ENCODE measurements at regions not wholly inside any gene's neighbourhood (a gene's known extent, or its start where the extent isn't known, plus 50 kb on each side); places are given as distances from the start of the nearest gene placed in this dataset.

DNA sequence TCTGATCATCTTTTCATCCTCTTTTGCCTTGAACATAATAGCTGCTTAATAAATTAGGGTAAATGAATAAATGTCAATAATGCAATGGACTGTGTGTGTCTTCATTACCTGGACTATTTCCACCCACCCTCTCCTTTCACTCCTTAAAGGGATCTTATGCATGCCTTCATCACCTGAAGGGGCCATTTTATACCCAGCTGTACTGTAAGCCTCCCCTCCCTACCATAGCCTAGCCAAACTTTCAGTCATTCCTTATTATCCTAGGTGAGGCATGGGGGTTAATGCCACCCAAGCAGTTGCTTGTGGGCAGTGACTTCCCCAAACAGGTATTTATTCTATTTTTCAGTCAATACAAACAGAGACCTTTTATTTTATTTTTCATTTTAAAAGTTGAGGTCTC is 127.8 kb upstream of the PARP11 start:
- Histone ChIP-seq H3K36me3 (ENCODE audit: control insufficient read depth in 2 of 2, insufficient read depth in 1 of 2, low read length in 2 of 2) (no peaks in the 10 kb centered on the region), H3K9me3 (ENCODE audit: control insufficient read depth, insufficient read depth, low read depth, low read length) (no peaks in the 10 kb centered on the region), H3K27ac (ENCODE audit: extremely low read depth, low read depth, low read length) (no peak overlapping the region), H3K4me1 (ENCODE audit: control insufficient read depth, insufficient read depth, low read length) (no peaks in the 10 kb centered on the region), H3K4me3 (ENCODE audit: low read depth, low read length) (no peak overlapping the region)
- POLR2A ChIA-PET = no interaction called here
- CTCF ChIA-PET = interaction anchor here (0.5 to 11.6 kb wide), 5 partner anchors 37 to 278 kb away, joined by 3 to 194 read pairs (median 3); no protein-coding TSS in a partner anchor
- TF ChIP-seq, protein P1, sequence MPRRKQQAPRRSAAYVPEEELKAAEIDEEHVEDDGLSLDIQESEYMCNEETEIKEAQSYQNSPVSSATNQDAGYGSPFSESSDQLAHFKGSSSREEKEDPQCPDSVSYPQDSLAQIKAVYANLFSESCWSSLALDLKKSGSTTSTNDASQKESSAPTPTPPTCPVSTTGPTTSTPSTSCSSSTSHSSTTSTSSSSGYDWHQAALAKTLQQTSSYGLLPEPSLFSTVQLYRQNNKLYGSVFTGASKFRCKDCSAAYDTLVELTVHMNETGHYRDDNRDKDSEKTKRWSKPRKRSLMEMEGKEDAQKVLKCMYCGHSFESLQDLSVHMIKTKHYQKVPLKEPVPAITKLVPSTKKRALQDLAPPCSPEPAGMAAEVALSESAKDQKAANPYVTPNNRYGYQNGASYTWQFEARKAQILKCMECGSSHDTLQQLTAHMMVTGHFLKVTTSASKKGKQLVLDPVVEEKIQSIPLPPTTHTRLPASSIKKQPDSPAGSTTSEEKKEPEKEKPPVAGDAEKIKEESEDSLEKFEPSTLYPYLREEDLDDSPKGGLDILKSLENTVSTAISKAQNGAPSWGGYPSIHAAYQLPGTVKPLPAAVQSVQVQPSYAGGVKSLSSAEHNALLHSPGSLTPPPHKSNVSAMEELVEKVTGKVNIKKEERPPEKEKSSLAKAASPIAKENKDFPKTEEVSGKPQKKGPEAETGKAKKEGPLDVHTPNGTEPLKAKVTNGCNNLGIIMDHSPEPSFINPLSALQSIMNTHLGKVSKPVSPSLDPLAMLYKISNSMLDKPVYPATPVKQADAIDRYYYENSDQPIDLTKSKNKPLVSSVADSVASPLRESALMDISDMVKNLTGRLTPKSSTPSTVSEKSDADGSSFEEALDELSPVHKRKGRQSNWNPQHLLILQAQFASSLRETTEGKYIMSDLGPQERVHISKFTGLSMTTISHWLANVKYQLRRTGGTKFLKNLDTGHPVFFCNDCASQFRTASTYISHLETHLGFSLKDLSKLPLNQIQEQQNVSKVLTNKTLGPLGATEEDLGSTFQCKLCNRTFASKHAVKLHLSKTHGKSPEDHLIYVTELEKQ (tag by site-specific recombination; IDR thresholded peaks at IDR 0.05; ENCODE audit: borderline replicate concordance) = no peak
- no peak for TF ChIP-seq BCL11A (tag by site-specific recombination; IDR thresholded peaks at IDR 0.05; ENCODE audit: low read depth)
- TF ChIP-seq, protein P2, sequence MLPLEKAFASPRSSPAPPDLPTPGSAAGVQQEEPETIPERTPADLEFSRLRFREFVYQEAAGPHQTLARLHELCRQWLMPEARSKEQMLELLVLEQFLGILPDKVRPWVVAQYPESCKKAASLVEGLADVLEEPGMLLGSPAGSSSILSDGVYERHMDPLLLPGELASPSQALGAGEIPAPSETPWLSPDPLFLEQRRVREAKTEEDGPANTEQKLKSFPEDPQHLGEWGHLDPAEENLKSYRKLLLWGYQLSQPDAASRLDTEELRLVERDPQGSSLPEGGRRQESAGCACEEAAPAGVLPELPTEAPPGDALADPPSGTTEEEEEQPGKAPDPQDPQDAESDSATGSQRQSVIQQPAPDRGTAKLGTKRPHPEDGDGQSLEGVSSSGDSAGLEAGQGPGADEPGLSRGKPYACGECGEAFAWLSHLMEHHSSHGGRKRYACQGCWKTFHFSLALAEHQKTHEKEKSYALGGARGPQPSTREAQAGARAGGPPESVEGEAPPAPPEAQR (tag by site-specific recombination; IDR thresholded peaks at IDR 0.05) = no peak
- no peak for TF ChIP-seq ZNF341 (tag by site-specific recombination; IDR thresholded peaks at IDR 0.05; ENCODE audit: low read depth)

GRCh38 chr12:3999904-4000303 is 126.7 kb upstream of the PARP11 start:
- ChIA-PET POLR2A (no interaction called here), CTCF (interaction anchor here (0.6 to 11.6 kb wide), 5 partner anchors 38 to 277 kb away, joined by 3 to 194 read pairs (median 7); no protein-coding TSS in a partner anchor)
- H3K9me3 ChIP-seq (ENCODE audit: control insufficient read depth, insufficient read depth, low read depth, low read length) = no peaks in the 10 kb centered on the region
- H3K4me3 ChIP-seq (ENCODE audit: low read depth, low read length) = no peak overlapping the region
- no peaks in the 10 kb centered on the region for H3K4me1 ChIP-seq (ENCODE audit: control insufficient read depth, insufficient read depth, low read length)
- no peak overlapping the region for H3K27ac ChIP-seq (ENCODE audit: extremely low read depth, low read depth, low read length)
- TF ChIP-seq ZNF658 (tag by site-specific recombination; IDR thresholded peaks at IDR 0.05) (no peak), OSR2 (tag by site-specific recombination; IDR thresholded peaks at IDR 0.05) (no peak), OVOL3 (tag by site-specific recombination; IDR thresholded peaks at IDR 0.05) (no peak), MZF1 (tag by site-specific recombination; IDR thresholded peaks at IDR 0.05; ENCODE audit: borderline replicate concordance) (no peak), ZNF146 (tag by site-specific recombination; IDR thresholded peaks at IDR 0.05) (no peak), SP3 (tag by site-specific recombination; IDR thresholded peaks at IDR 0.05) (no peak), IKZF3 (tag by site-specific recombination; IDR thresholded peaks at IDR 0.05) (no peak), ZNF341 (tag by site-specific recombination; IDR thresholded peaks at IDR 0.05; ENCODE audit: low read depth) (no peak), ZBTB44 (tag by site-specific recombination; IDR thresholded peaks at IDR 0.05) (no peak), ZNF335 (tag by site-specific recombination; conservative IDR thresholded peaks at IDR 0.05) (no peak), ZNF311 (tag by site-specific recombination; IDR thresholded peaks at IDR 0.05; ENCODE audit: borderline replicate concordance) (no peak), ZNF600 (tag by site-specific recombination; IDR thresholded peaks at IDR 0.05) (no peak), ZNF521 (tag by site-specific recombination; IDR thresholded peaks at IDR 0.05) (no peak), KLF10 (tag by site-specific recombination; IDR thresholded peaks at IDR 0.05) (no peak), ZNF530 (tag by site-specific recombination; IDR thresholded peaks at IDR 0.05; ENCODE audit: low read depth) (no peak), ZNF621 (tag by site-specific recombination; IDR thresholded peaks at IDR 0.05) (no peak)
- TF ChIP-seq, protein P3, sequence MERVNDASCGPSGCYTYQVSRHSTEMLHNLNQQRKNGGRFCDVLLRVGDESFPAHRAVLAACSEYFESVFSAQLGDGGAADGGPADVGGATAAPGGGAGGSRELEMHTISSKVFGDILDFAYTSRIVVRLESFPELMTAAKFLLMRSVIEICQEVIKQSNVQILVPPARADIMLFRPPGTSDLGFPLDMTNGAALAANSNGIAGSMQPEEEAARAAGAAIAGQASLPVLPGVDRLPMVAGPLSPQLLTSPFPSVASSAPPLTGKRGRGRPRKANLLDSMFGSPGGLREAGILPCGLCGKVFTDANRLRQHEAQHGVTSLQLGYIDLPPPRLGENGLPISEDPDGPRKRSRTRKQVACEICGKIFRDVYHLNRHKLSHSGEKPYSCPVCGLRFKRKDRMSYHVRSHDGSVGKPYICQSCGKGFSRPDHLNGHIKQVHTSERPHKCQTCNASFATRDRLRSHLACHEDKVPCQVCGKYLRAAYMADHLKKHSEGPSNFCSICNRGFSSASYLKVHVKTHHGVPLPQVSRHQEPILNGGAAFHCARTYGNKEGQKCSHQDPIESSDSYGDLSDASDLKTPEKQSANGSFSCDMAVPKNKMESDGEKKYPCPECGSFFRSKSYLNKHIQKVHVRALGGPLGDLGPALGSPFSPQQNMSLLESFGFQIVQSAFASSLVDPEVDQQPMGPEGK (tag by site-specific recombination; IDR thresholded peaks at IDR 0.05) = no peak
- TF ChIP-seq, protein P4, sequence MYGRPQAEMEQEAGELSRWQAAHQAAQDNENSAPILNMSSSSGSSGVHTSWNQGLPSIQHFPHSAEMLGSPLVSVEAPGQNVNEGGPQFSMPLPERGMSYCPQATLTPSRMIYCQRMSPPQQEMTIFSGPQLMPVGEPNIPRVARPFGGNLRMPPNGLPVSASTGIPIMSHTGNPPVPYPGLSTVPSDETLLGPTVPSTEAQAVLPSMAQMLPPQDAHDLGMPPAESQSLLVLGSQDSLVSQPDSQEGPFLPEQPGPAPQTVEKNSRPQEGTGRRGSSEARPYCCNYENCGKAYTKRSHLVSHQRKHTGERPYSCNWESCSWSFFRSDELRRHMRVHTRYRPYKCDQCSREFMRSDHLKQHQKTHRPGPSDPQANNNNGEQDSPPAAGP (tag by site-specific recombination; IDR thresholded peaks at IDR 0.05) = no peak
- TF ChIP-seq, protein P5, sequence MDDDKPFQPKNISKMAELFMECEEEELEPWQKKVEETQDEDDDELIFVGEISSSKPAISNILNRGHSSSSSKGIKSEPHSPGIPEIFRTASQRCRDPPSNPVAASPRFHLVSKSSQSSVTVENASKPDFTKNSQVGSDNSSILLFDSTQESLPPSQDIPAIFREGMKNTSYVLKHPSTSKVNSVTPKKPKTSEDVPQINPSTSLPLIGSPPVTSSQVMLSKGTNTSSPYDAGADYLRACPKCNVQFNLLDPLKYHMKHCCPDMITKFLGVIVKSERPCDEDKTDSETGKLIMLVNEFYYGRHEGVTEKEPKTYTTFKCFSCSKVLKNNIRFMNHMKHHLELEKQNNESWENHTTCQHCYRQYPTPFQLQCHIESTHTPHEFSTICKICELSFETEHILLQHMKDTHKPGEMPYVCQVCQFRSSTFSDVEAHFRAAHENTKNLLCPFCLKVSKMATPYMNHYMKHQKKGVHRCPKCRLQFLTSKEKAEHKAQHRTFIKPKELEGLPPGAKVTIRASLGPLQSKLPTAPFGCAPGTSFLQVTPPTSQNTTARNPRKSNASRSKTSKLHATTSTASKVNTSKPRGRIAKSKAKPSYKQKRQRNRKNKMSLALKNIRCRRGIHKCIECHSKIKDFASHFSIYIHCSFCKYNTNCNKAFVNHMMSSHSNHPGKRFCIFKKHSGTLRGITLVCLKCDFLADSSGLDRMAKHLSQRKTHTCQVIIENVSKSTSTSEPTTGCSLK (tag by site-specific recombination; IDR thresholded peaks at IDR 0.05) = no peak
- no peaks in the 10 kb centered on the region for H3K36me3 ChIP-seq (ENCODE audit: control insufficient read depth in 2 of 2, insufficient read depth in 1 of 2, low read length in 2 of 2)
